ENCODE measurements at regions not wholly inside any gene's neighbourhood (a gene's known extent, or its start where the extent isn't known, plus 50 kb on each side); places are given as distances from the start of the nearest gene placed in this dataset.
"Not testable (repeated sequence)": the region's sequence is repeated elsewhere in the genome, so short reads cannot be mapped to it uniquely, and the experiment has no call there.

- DNase-seq (ENCODE audit: low read depth), result no peak
- Histone ChIP-seq H3K27me3 (ENCODE audit: control insufficient read depth, insufficient read depth, low read length) (no peaks in the 10 kb centered on the region), H3K4me3 (ENCODE audit: low read depth, low read length) (no peak overlapping the region), H3K36me3 (ENCODE audit: control insufficient read depth, insufficient read depth, low read length) (no peaks in the 10 kb centered on the region)
- TF ChIP-seq CTCF (IDR thresholded peaks at IDR 0.05; ENCODE audit: insufficient read depth, low read length, poor library complexity, severe bottlenecking), result no peak
Observed at GRCh38 chrX:3425031-3425430, 78.6 kb upstream of the MXRA5 start.

- Histone ChIP-seq H3K27me3 (ENCODE audit: control insufficient read depth, insufficient read depth, low read length) (no peaks in the 10 kb centered on the region), H3K36me3 (ENCODE audit: control insufficient read depth, insufficient read depth, low read length) (no peaks in the 10 kb centered on the region), H3K4me3 (ENCODE audit: low read depth, low read length) (no peak overlapping the region)
- no peak for TF ChIP-seq CTCF (IDR thresholded peaks at IDR 0.05; ENCODE audit: insufficient read depth, low read length, poor library complexity, severe bottlenecking)
- no peak for DNase-seq (ENCODE audit: low read depth)
Observed at GRCh38 chrX:3420316-3420715, 73.9 kb upstream of the MXRA5 start.

- H3K27me3 ChIP-seq (ENCODE audit: control insufficient read depth, insufficient read depth, low read length), result no peaks in the 10 kb centered on the region
- no peaks in the 10 kb centered on the region for H3K36me3 ChIP-seq (ENCODE audit: control insufficient read depth, insufficient read depth, low read length)
- DNase-seq (ENCODE audit: low read depth), result no peak
- no peak overlapping the region for H3K4me3 ChIP-seq (ENCODE audit: low read depth, low read length)
- TF ChIP-seq CTCF (IDR thresholded peaks at IDR 0.05; ENCODE audit: insufficient read depth, low read length, poor library complexity, severe bottlenecking), result no peak
Observed at GRCh38 chrX:3415011-3415410, 68.6 kb upstream of the MXRA5 start.

DNA sequence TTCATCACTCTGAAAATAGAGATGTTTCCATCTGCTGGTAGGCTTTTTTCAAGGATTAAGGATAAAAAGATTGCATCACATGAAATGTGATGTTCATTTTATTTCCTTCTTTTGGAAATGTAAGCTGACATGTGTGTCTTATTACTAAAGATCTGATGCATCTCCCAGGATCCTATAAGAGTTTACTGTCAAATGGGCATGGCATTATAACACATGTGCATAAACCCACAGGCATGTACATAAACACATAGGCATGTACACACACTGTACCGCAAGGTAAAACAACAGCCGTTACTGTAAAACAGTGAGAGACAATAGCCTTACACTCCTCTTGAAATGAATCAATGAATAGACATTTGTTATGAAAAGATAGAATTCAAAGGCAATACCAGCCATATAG is 65.2 kb upstream of the MXRA5 start:
- H3K27me3 ChIP-seq (ENCODE audit: control insufficient read depth, insufficient read depth, low read length); DNase-seq (ENCODE audit: low read depth); H3K4me3 ChIP-seq (ENCODE audit: low read depth, low read length); H3K36me3 ChIP-seq (ENCODE audit: control insufficient read depth, insufficient read depth, low read length): not testable (repeated sequence)

DNA sequence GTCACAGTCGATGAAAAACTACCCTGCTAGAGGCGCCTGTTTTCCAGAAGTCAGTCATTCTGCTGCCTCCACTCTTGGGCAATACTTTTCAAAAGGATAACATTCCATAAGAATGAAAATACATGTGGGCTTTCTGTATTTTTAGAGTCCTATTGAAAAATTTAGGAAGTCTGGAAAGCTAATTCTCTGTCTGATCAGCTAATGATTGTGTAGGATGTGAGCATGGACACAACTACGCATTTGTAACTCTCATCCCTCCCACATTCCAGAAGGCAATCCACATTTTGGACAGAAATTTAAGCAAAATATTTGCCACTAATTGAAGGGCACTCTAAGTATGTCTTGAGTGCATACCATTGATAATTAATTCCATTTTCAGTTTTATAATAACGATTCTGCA is 63.5 kb upstream of the MXRA5 start:
- H3K36me3 ChIP-seq (ENCODE audit: control insufficient read depth, insufficient read depth, low read length); H3K4me3 ChIP-seq (ENCODE audit: low read depth, low read length); H3K27me3 ChIP-seq (ENCODE audit: control insufficient read depth, insufficient read depth, low read length); DNase-seq (ENCODE audit: low read depth): not testable (repeated sequence)

- no peak overlapping the region for H3K4me3 ChIP-seq (ENCODE audit: low read depth, low read length)
- H3K36me3 ChIP-seq (ENCODE audit: control insufficient read depth, insufficient read depth, low read length), result no peaks in the 10 kb centered on the region
- no peak for DNase-seq (ENCODE audit: low read depth)
- no peak for TF ChIP-seq CTCF (IDR thresholded peaks at IDR 0.05; ENCODE audit: insufficient read depth, low read length, poor library complexity, severe bottlenecking)
- no peaks in the 10 kb centered on the region for H3K27me3 ChIP-seq (ENCODE audit: control insufficient read depth, insufficient read depth, low read length)
Observed at GRCh38 chrX:3407781-3408180, 61.3 kb upstream of the MXRA5 start.

- Histone ChIP-seq H3K36me3 (ENCODE audit: control insufficient read depth, insufficient read depth, low read length) (no peaks in the 10 kb centered on the region), H3K4me3 (ENCODE audit: low read depth, low read length) (no peak overlapping the region)
- TF ChIP-seq CTCF (IDR thresholded peaks at IDR 0.05; ENCODE audit: insufficient read depth, low read length, poor library complexity, severe bottlenecking), result no peak
Observed at GRCh38 chrX:3407121-3407520, 60.7 kb upstream of the MXRA5 start.

More at GRCh38 chrX:3407121-3407520, 60.7 kb upstream of the MXRA5 start:
- no peak for DNase-seq (ENCODE audit: low read depth)
- no peaks in the 10 kb centered on the region for H3K27me3 ChIP-seq (ENCODE audit: control insufficient read depth, insufficient read depth, low read length)
